B cell (primary cell): ENCODE measurements at regions not wholly inside any gene's neighbourhood (a gene's known extent, or its start where the extent isn't known, plus 50 kb on each side); places are given as distances from the start of the nearest gene placed in this dataset.

Experiments
- ATAC-seq: fragments of 200-7000 bp; cut with Tn5 transposase; one replicate; pipeline ENCODE4 v1.10.0; 2021; ENCODE audit warnings: low read depth, mild to moderate bottlenecking, moderate number of reproducible peaks, moderate library complexity
- CTCF ChIA-PET: fragments of 350-600 bp; sonication (Branson Sonifier 250); formaldehyde crosslinking; loops from one replicate; lab custom pipeline; 2021; ENCODE audit warnings: antibody characterized with exemption, inconsistent platforms; lab: Charles Lee
- POLR2A ChIA-PET: fragments of 350-600 bp; sonication (Branson Sonifier 250); formaldehyde crosslinking; loops from one replicate; lab custom pipeline; 2021; ENCODE audit warnings: antibody characterized with exemption; lab: Charles Lee
- DNase-seq: peaks from one replicate; pipeline ENCODE4 v3.0.0; 2013
- H2AFZ ChIP-seq: 2 replicates; pipeline ENCODE4 v1.6.1; 2012; ENCODE audit warnings: mild to moderate bottlenecking, low read depth, low read length; ENCODE audit not compliant: insufficient read depth, poor library complexity, severe bottlenecking
- H3K27ac ChIP-seq, 2 donors: 1 replicate in 1 of 2; 2 replicates in 1 of 2; pipeline ENCODE4 v1.5.1; 2012 to 2013; ENCODE audit warnings: low read length in 2 of 2, mild to moderate bottlenecking in 2 of 2, moderate library complexity in 1 of 2
- H3K27me3 ChIP-seq, 4 experiments: fragments of 200-600 bp in 1 of 4; sonication (generic) in 1 of 4; replicated peaks in 1 of 4; 1 replicate in 2 of 4; 2 replicates in 2 of 4; pipeline versions ENCODE4 v1.6.1 to v1.7.0; 2013 to 2016; ENCODE audit warnings: low read length in 3 of 4, mild to moderate bottlenecking in 2 of 4, mixed read lengths in 1 of 4, moderate library complexity in 1 of 4; ENCODE audit not compliant: insufficient read depth in 4 of 4, control insufficient read depth in 3 of 4; ENCODE audit errors: control extremely low read depth in 1 of 4
- H3K36me3 ChIP-seq, 2 experiments: replicated peaks in 1 of 2; 1 replicate in 1 of 2; 2 replicates in 1 of 2; pipeline versions ENCODE4 v1.6.1 to v1.7.1; 2013; ENCODE audit warnings: low read length in 1 of 2; ENCODE audit not compliant: insufficient read depth in 2 of 2, control insufficient read depth in 1 of 2; ENCODE audit errors: control extremely low read depth in 1 of 2, extremely low read depth in 1 of 2
- H3K4me1 ChIP-seq, 2 donors: fragments of 200-600 bp in 1 of 2; sonication (generic) in 1 of 2; 1 replicate in 1 of 2; 2 replicates in 1 of 2; pipeline versions ENCODE4 v1.5.1 to v1.6.1; 2013 to 2017; ENCODE audit warnings: low read length in 2 of 2; ENCODE audit not compliant: control insufficient read depth in 2 of 2, insufficient read depth in 2 of 2
- H3K4me2 ChIP-seq: replicated peaks from 2 replicates; pipeline ENCODE3; 2012; ENCODE audit warnings: mild to moderate bottlenecking, low read depth, low read length; ENCODE audit not compliant: poor library complexity, severe bottlenecking
- H3K4me3 ChIP-seq, 5 experiments: fragments of 200-600 bp in 1 of 5; sonication (generic) in 1 of 5; 1 replicate in 3 of 5; 2 replicates in 2 of 5; pipeline versions ENCODE4 v1.5.1 to v1.7.0; 2011 to 2016; ENCODE audit warnings: low read length in 4 of 5, mild to moderate bottlenecking in 4 of 5, low read depth in 2 of 5, control low read depth in 1 of 5, moderate library complexity in 1 of 5; ENCODE audit not compliant: insufficient read depth in 1 of 5; ENCODE audit errors: control extremely low read depth in 1 of 5, extremely low read depth in 1 of 5
- H3K79me2 ChIP-seq: fragments of 200-600 bp; sonication (generic); one replicate; pipeline ENCODE4 v1.6.0; 2016; ENCODE audit warnings: low read length; ENCODE audit not compliant: control insufficient read depth, insufficient read depth
- H3K9ac ChIP-seq: fragments of 200-600 bp; sonication (generic); 2 replicates; pipeline ENCODE4 v1.6.1; 2017; ENCODE audit warnings: mild to moderate bottlenecking, low read length, moderate library complexity
- H3K9me3 ChIP-seq, 3 donors: one replicate each; pipeline versions ENCODE4 v1.6.1 to v1.7.1; 2013; ENCODE audit warnings: low read length in 2 of 3; ENCODE audit not compliant: control insufficient read depth in 2 of 3, insufficient read depth in 1 of 3; ENCODE audit errors: control extremely low read depth in 1 of 3
- H4K20me1 ChIP-seq: 2 replicates; pipeline ENCODE4 v1.6.0; 2012; ENCODE audit warnings: mild to moderate bottlenecking, low read length; ENCODE audit not compliant: insufficient read depth, control insufficient read depth, poor library complexity, severe bottlenecking
- H3K27ac Mint-ChIP-seq: one replicate; pipeline ENCODE4 v1.8.0; 2021; ENCODE audit warnings: mixed read lengths
- H3K27me3 Mint-ChIP-seq: one replicate; pipeline ENCODE4 v1.8.0; 2021; ENCODE audit warnings: mixed read lengths
- H3K4me1 Mint-ChIP-seq: one replicate; pipeline ENCODE4 v1.8.0; 2021; ENCODE audit warnings: mixed read lengths
- H3K4me3 Mint-ChIP-seq: one replicate; pipeline ENCODE4 v1.8.0; 2021; ENCODE audit warnings: mixed read lengths
- H3K9me3 Mint-ChIP-seq: one replicate; pipeline ENCODE4 v1.8.0; 2022; ENCODE audit warnings: mixed read lengths; ENCODE audit not compliant: insufficient read depth
- EZH2 ChIP-seq: IDR thresholded peaks from 2 replicates; pipeline ENCODE4 v1.6.1; 2012; ENCODE audit warnings: borderline replicate concordance, low read depth, mild to moderate bottlenecking, moderate library complexity, low read length; ENCODE audit not compliant: insufficient read depth, poor library complexity, severe bottlenecking
- WGBS: methylation state at CpG from one replicate; pipeline ENCODE4 v1.1.5; 2013; ENCODE audit warnings: missing lambda C conversion rate; ENCODE audit not compliant: insufficient coverage; 5-methylcytosine and 5-hydroxymethylcytosine counted together
- intact Hi-C: fragments of 100-400 bp; cut with micrococcal nuclease; formaldehyde crosslinking; loops from one replicate; pipeline ENCODE4 v1.10.0; 2022
- TF ChIP-seq, protein P1 (sequence below): fragments of 200-600 bp; IDR thresholded peaks from one replicate; pipeline ENCODE4 v1.8.0; 2022; ENCODE audit warnings: antibody characterized with exemption, mild to moderate bottlenecking

DNA sequence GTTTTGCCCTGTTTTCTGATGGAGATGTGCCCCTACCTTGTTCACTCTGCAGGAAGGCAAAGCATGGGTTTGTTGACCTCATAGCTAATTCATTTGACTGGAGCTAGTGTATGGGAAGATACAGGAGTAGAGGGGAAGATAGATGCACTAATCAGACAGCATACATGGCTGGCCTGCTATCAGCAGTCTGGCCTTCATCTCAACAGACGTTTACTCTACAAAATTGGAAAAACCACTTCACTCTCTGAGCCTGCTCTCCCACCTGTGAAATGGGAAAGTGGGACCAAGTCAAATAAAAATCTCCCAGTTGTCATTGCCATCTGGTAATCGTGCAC, 235.2 kb upstream of the RAB4A start:
- Mint-ChIP-seq H3K27me3 (peaks cover 55% of the 10 kb centered on the region), H3K27ac (peak overlapping the region; percentile 21), H3K4me3 (peak overlapping the region; percentile 80), H3K9me3 (peaks cover 2% of the 10 kb centered on the region), H3K4me1 (peaks cover 39% of the 10 kb centered on the region)
- no peak for TF ChIP-seq EZH2
- TF ChIP-seq, protein P1, sequence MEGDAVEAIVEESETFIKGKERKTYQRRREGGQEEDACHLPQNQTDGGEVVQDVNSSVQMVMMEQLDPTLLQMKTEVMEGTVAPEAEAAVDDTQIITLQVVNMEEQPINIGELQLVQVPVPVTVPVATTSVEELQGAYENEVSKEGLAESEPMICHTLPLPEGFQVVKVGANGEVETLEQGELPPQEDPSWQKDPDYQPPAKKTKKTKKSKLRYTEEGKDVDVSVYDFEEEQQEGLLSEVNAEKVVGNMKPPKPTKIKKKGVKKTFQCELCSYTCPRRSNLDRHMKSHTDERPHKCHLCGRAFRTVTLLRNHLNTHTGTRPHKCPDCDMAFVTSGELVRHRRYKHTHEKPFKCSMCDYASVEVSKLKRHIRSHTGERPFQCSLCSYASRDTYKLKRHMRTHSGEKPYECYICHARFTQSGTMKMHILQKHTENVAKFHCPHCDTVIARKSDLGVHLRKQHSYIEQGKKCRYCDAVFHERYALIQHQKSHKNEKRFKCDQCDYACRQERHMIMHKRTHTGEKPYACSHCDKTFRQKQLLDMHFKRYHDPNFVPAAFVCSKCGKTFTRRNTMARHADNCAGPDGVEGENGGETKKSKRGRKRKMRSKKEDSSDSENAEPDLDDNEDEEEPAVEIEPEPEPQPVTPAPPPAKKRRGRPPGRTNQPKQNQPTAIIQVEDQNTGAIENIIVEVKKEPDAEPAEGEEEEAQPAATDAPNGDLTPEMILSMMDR = no peak
- Histone ChIP-seq H3K9ac (peak overlapping the region; percentile 17), H3K4me3 (peak overlapping the region in 2 of 5 experiments; percentile 11 to 20), H4K20me1 (no peaks in the 10 kb centered on the region), H3K27ac (no peak overlapping the region), H3K27me3 (peaks cover 0 to 19% (median 7%) of the 10 kb centered on the region in 4 experiments), H3K4me2 (peak overlapping the region; percentile 56), H3K79me2 (no peaks in the 10 kb centered on the region), H2AFZ (no peak overlapping the region), H3K36me3 (no peaks in the 10 kb centered on the region), H3K4me1 (peaks cover 23% of the 10 kb centered on the region in 2 donors), H3K9me3 (peaks cover 0 to 1% (median 0%) of the 10 kb centered on the region in 3 donors)
- ATAC-seq (peak; percentile 40), DNase-seq (no peak)
- WGBS = 17% methylated on average over 1 of the region's 2 CpGs
- intact Hi-C loops = no loop called here
- CTCF ChIA-PET = no interaction called here
- POLR2A ChIA-PET = no interaction called here

DNA sequence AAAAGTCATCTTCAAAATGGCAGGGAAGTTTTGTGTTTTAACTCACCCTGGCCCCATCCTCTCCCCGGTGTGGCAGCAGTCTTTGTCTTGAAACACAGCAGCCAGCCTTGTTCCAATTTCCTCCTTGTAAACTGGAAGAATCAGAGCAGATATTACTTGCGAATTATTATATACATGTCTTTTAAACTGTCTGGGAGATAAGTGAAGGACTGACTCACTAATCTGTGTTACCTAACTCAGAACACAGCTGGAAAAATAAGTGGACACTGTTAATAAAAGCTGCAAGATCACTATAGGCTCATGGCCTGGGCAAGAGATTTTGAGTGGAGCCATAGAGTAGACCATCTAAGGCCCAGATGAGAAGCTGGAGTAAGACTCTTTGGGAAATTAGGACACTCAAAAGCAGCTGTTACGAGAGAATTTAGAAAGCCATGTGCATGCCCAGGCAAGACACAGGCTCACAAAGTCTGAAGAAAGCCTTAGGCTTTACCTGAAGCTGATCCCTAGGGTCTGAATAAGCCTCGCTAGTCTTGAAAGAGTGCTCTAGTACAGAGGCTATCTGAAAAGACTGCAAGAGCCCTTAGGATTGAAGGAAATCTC, 233.0 kb upstream of the RAB4A start:
- H3K27ac ChIP-seq = no peak overlapping the region
- no peak overlapping the region for H3K9ac ChIP-seq
- H3K4me1 ChIP-seq = peaks cover 23% of the 10 kb centered on the region in 2 donors
- no peaks in the 10 kb centered on the region for H3K79me2 ChIP-seq
- ChIA-PET POLR2A (interaction anchor here (0.5 kb wide), 1 partner anchor 1269 kb away, joined by 3 read pairs; no protein-coding TSS in a partner anchor), CTCF (no interaction called here)
- Mint-ChIP-seq H3K4me1 (peaks cover 39% of the 10 kb centered on the region), H3K4me3 (no peak overlapping the region), H3K27ac (no peak overlapping the region), H3K27me3 (peaks cover 54% of the 10 kb centered on the region), H3K9me3 (peaks cover 2% of the 10 kb centered on the region)
- TF ChIP-seq, protein P1 = no peak
- TF ChIP-seq EZH2 = no peak
- no peak overlapping the region for H3K4me3 ChIP-seq
- no peak for ATAC-seq
- no peak overlapping the region for H2AFZ ChIP-seq
- H3K36me3 ChIP-seq = no peaks in the 10 kb centered on the region
- H3K27me3 ChIP-seq = peaks cover 0 to 19% (median 8%) of the 10 kb centered on the region in 4 experiments
- WGBS = 100% methylated on average over 2 of the region's 4 CpGs
- intact Hi-C loops = no loop called here
- H3K4me2 ChIP-seq = no peak overlapping the region
- H4K20me1 ChIP-seq = no peaks in the 10 kb centered on the region
- peaks cover 0 to 1% (median 0%) of the 10 kb centered on the region in 3 donors for H3K9me3 ChIP-seq
- DNase-seq = no peak
